ENCODE measurements at regions not wholly inside any gene's neighbourhood (a gene's known extent, or its start where the extent isn't known, plus 50 kb on each side); places are given as distances from the start of the nearest gene placed in this dataset.

- no peak overlapping the region for H3K27ac Mint-ChIP-seq
Observed at GRCh38 chr15:25563596-25563995, 124.8 kb upstream of the UBE3A start.

More at GRCh38 chr15:25563596-25563995, 124.8 kb upstream of the UBE3A start:
- no peaks in the 10 kb centered on the region for H3K27me3 ChIP-seq (ENCODE audit: insufficient read depth)
- H3K27ac ChIP-seq (ENCODE audit: low read depth) = no peak overlapping the region
- no peaks in the 10 kb centered on the region for H4K20me1 ChIP-seq (replicated peaks; ENCODE audit: insufficient read depth)
- TF ChIP-seq POLR2AphosphoS5 (IDR thresholded peaks at IDR 0.05; ENCODE audit: low read depth) (no peak), CREB1 (CRISPR knock-in tag; IDR thresholded peaks at IDR 0.05; ENCODE audit: low read depth) (no peak), JUNB (IDR thresholded peaks at IDR 0.05; ENCODE audit: unreplicated experiment) (no peak), ZNF114 (CRISPR knock-in tag; IDR thresholded peaks at IDR 0.05) (no peak), CTCF (conservative IDR thresholded peaks at IDR 0.05; ENCODE audit: low read depth in 2 of 2) (no peak), STAT1 (IDR thresholded peaks at IDR 0.05; ENCODE audit: unreplicated experiment) (no peak), ZNF331 (CRISPR knock-in tag; IDR thresholded peaks at IDR 0.05; ENCODE audit: low read depth) (no peak), NANOG (IDR thresholded peaks at IDR 0.05; ENCODE audit: borderline replicate concordance) (no peak), REST (IDR thresholded peaks at IDR 0.05; ENCODE audit: unreplicated experiment) (no peak), EZH2 (IDR thresholded peaks at IDR 0.05; ENCODE audit: low read depth, unreplicated experiment) (no peak), ZNF462 (CRISPR knock-in tag; IDR thresholded peaks at IDR 0.05) (no peak), EZH2phosphoT487 (IDR thresholded peaks at IDR 0.05; ENCODE audit: unreplicated experiment) (no peak), ETS1 (IDR thresholded peaks at IDR 0.05) (no peak)
- peaks cover 4% of the 10 kb centered on the region for H3K9me2 ChIP-seq (ENCODE audit: insufficient read depth)
- peak; percentile 34; the same call in 1 of the 3 replicates for ATAC-seq
- Mint-ChIP-seq H3K4me3 (no peak overlapping the region), H3K4me1 (peaks cover 24% of the 10 kb centered on the region), H3K36me3 (ENCODE audit: low read depth) (peaks cover 4% of the 10 kb centered on the region; the same call in 1 of the 3 replicates), H3K9me3 (no peaks in the 10 kb centered on the region; the same call in 1 of the 3 replicates), H3K27me3 (ENCODE audit: insufficient read depth, low read depth, poor library complexity) (peaks cover 7% of the 10 kb centered on the region)
- H3K4me2 ChIP-seq = peak overlapping the region; percentile 59
- no peaks in the 10 kb centered on the region for H3F3A ChIP-seq (replicated peaks; ENCODE audit: low read depth)
- H3K4me1 ChIP-seq (ENCODE audit: insufficient read depth) = peaks cover 10% of the 10 kb centered on the region
- no peaks in the 10 kb centered on the region for H3K36me3 ChIP-seq (ENCODE audit: insufficient read depth)
- H3K79me2 ChIP-seq (replicated peaks; ENCODE audit: insufficient read depth) = no peaks in the 10 kb centered on the region
- peak; percentile 26 for DNase-seq (ENCODE audit: low spot score)
- H2AFZ ChIP-seq = no peak overlapping the region
- H3K4me3 ChIP-seq = no peak overlapping the region

Measured in GM23338 (cell line).